NT2/D1 (cell line): ENCODE measurements at regions not wholly inside any gene's neighbourhood (a gene's known extent, or its start where the extent isn't known, plus 50 kb on each side); places are given as distances from the start of the nearest gene placed in this dataset.

Experiments used
- DNase-seq: peaks from one replicate; pipeline ENCODE4 v3.0.0-alpha.2; 2011; ENCODE audit warnings: low read depth, low spot score
- H3K27me3 ChIP-seq: 2 replicates; pipeline ENCODE4 v1.6.0; 2011; ENCODE audit warnings: mild to moderate bottlenecking; ENCODE audit not compliant: insufficient read length, insufficient read depth
- H3K36me3 ChIP-seq: 2 replicates; pipeline ENCODE4 v1.6.1; 2011; ENCODE audit warnings: mild to moderate bottlenecking, low read length, mixed read lengths; ENCODE audit not compliant: insufficient read depth, insufficient read length
- H3K4me1 ChIP-seq: 2 replicates; pipeline ENCODE4 v1.5.1; 2011; ENCODE audit not compliant: insufficient read depth, insufficient read length
- H3K4me3 ChIP-seq: 2 replicates; pipeline ENCODE4 v1.5.1; 2011; ENCODE audit warnings: low read depth; ENCODE audit not compliant: insufficient read length
- H3K9ac ChIP-seq: 2 replicates; pipeline ENCODE4 v1.6.0; 2011; ENCODE audit warnings: low read depth; ENCODE audit not compliant: insufficient read length
- H3K9me3 ChIP-seq: 2 replicates; pipeline ENCODE4 v1.5.1; 2011; ENCODE audit warnings: mild to moderate bottlenecking, low read length; ENCODE audit not compliant: insufficient read depth
- SUZ12 ChIP-seq: IDR thresholded peaks from 2 replicates; pipeline ENCODE4 v1.6.1; 2011; ENCODE audit not compliant: insufficient read length, insufficient read depth; ENCODE audit errors: extremely low read depth
- YY1 ChIP-seq: IDR thresholded peaks from 2 replicates; pipeline ENCODE4 v1.6.1; 2011; ENCODE audit not compliant: insufficient read length, insufficient read depth
- ZNF274 ChIP-seq: IDR thresholded peaks from 2 replicates; pipeline ENCODE4 v1.6.1; 2011; ENCODE audit warnings: mild to moderate bottlenecking, low read depth, low read length

DNA sequence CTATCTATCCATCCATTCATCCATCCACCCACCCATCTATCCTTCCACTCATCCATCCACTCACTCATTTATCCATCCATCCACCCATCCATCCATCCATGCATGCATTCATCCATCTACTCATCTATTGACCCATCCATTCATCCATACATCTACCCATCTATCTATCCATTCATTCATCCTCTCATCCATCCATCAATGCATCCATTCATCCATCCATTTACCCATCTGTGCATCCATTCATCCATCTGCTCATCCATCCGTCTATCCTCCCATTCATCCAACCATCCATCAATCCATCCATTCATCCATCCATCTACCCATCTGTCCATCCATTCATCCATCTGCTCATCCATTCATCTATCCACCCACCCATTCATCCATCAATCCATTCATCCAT lies 224.5 kb upstream of the MAF start:
- Histone ChIP-seq H3K9me3 (no peaks in the 10 kb centered on the region), H3K36me3 (no peaks in the 10 kb centered on the region), H3K27me3 (no peaks in the 10 kb centered on the region), H3K4me1 (no peaks in the 10 kb centered on the region), H3K9ac (no peak overlapping the region), H3K4me3 (no peak overlapping the region)
- no peak for DNase-seq
- TF ChIP-seq SUZ12 (no peak), YY1 (no peak), ZNF274 (no peak)

GRCh38 chr16:79823639-79824038 lies 223.1 kb upstream of the MAF start:
- no peaks in the 10 kb centered on the region for H3K9me3 ChIP-seq
- no peak for TF ChIP-seq ZNF274
- no peak for TF ChIP-seq YY1
- no peak for TF ChIP-seq SUZ12
- DNase-seq = no peak
- H3K4me3 ChIP-seq = no peak overlapping the region
- H3K36me3 ChIP-seq = no peaks in the 10 kb centered on the region
- H3K27me3 ChIP-seq = no peaks in the 10 kb centered on the region
- no peak overlapping the region for H3K9ac ChIP-seq
- H3K4me1 ChIP-seq = no peaks in the 10 kb centered on the region

DNA sequence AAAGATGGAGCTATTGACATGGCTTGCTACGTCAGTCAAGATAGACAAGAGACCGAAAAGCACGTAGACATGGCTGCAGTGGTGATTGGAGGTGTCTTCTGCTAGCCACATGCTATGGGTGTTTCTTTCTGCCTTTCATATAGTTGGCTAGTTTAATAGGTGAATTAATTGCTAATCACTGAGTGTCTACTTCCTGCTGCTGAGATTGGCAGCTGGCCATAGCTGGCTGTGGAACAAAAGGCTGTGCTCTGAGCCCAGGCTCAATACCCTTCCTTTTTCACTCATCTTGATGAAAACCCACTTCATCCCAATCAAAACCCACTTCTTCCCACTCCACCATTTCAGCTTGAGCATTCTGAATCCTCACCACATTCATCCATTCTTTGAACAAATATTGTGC lies 221.4 kb upstream of the MAF start:
- no peak overlapping the region for H3K4me3 ChIP-seq
- no peak overlapping the region for H3K9ac ChIP-seq
- no peaks in the 10 kb centered on the region for H3K9me3 ChIP-seq
- no peaks in the 10 kb centered on the region for H3K27me3 ChIP-seq
- no peaks in the 10 kb centered on the region for H3K4me1 ChIP-seq
- no peak for DNase-seq
- no peak for TF ChIP-seq YY1
- no peak for TF ChIP-seq ZNF274
- no peaks in the 10 kb centered on the region for H3K36me3 ChIP-seq

GRCh38 chr16:79816081-79816497 lies 215.6 kb upstream of the MAF start:
- TF ChIP-seq SUZ12 (no peak), YY1 (no peak), ZNF274 (no peak)
- Histone ChIP-seq H3K36me3 (no peaks in the 10 kb centered on the region), H3K4me1 (no peaks in the 10 kb centered on the region), H3K9me3 (no peaks in the 10 kb centered on the region), H3K27me3 (no peaks in the 10 kb centered on the region), H3K9ac (no peak overlapping the region), H3K4me3 (no peak overlapping the region)
- no peak for DNase-seq

- no peak for DNase-seq
- H3K4me1 ChIP-seq = no peaks in the 10 kb centered on the region
- no peaks in the 10 kb centered on the region for H3K36me3 ChIP-seq
- no peak overlapping the region for H3K4me3 ChIP-seq
- no peaks in the 10 kb centered on the region for H3K9me3 ChIP-seq
- no peak overlapping the region for H3K9ac ChIP-seq
- TF ChIP-seq SUZ12 (no peak), YY1 (no peak), ZNF274 (no peak)
- no peaks in the 10 kb centered on the region for H3K27me3 ChIP-seq
These were observed 214.5 kb upstream of the MAF start for GRCh38 chr16:79815049-79815448.

DNA sequence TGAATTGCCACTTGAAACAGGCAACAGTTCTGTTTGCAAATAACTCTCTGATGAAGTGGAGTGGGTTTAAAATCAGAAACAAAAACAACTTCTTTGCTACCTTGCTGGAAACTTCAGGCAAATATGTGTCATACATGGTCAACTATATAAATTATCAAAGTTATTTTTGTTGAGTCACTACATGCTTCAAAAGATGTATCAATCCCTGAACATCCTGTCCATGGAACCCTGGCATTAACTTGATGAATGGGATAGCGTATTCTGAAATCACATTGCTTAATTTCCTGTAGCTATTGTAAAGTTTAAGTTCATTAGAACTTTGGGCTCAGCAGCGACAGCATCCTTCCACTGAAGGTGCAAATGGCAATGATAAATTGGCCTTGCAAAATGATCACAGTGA lies 213.6 kb upstream of the MAF start:
- Histone ChIP-seq H3K4me3 (no peak overlapping the region), H3K4me1 (no peaks in the 10 kb centered on the region), H3K36me3 (no peaks in the 10 kb centered on the region), H3K9ac (no peak overlapping the region), H3K27me3 (no peaks in the 10 kb centered on the region), H3K9me3 (0 out of 2 replicates have a peak, but pooled peaks cover 4% of the 10 kb centered on the region)
- DNase-seq = no peak
- no peak for TF ChIP-seq SUZ12
- no peak for TF ChIP-seq YY1
- TF ChIP-seq ZNF274 = no peak

GRCh38 chr16:79811541-79811940 lies 211.0 kb upstream of the MAF start:
- no peak for DNase-seq
- no peaks in the 10 kb centered on the region for H3K27me3 ChIP-seq

More at GRCh38 chr16:79811541-79811940, 211.0 kb upstream of the MAF start:
- no peak overlapping the region for H3K9ac ChIP-seq
- H3K36me3 ChIP-seq = no peaks in the 10 kb centered on the region
- H3K4me1 ChIP-seq = no peaks in the 10 kb centered on the region
- TF ChIP-seq YY1 (no peak), ZNF274 (no peak), SUZ12 (no peak)
- H3K9me3 ChIP-seq = peaks cover 16% of the 10 kb centered on the region; the same call in 1 of the 2 replicates
- H3K4me3 ChIP-seq = no peak overlapping the region
